ENCODE measurements at regions not wholly inside any gene's neighbourhood (a gene's known extent, or its start where the extent isn't known, plus 50 kb on each side); places are given as distances from the start of the nearest gene placed in this dataset.

DNA sequence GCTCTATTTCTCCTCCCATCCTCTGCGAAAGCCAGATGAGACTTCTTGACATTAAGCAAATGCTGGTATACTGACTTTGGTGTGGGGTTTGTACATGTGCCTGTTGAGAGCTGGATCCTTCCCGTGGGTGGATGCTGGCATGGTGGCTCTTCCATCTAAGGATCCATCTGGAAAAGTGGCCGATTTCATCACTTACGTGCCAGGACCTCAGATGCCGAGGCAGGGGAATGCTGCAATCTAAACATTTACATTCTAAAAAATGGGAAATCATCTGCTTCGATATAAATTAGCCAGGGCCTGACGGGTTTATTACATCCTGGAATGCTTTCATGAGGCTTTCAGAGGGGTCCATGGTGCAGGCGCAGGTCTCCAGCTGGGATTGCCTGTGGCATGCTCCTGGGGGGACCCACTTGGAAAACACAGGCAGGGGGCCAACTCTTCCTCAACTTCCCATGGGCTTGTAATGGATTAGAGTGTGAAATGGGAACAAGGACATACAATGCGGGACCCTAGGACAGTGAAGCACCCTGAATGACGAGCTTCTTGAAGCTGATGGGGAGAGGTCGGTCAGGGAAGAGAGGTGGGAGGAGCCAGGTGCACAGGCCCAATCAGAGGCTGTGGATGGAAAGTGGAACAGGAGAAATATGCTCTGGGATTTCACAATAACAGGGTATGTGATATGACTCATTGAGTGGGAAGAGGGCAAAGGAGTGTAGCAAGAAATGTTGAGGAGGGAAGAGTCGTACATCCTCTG is 105.5 kb upstream of the PITX1 start:
- DNase-seq (ENCODE audit: low read depth) = peak; percentile 94

DNA sequence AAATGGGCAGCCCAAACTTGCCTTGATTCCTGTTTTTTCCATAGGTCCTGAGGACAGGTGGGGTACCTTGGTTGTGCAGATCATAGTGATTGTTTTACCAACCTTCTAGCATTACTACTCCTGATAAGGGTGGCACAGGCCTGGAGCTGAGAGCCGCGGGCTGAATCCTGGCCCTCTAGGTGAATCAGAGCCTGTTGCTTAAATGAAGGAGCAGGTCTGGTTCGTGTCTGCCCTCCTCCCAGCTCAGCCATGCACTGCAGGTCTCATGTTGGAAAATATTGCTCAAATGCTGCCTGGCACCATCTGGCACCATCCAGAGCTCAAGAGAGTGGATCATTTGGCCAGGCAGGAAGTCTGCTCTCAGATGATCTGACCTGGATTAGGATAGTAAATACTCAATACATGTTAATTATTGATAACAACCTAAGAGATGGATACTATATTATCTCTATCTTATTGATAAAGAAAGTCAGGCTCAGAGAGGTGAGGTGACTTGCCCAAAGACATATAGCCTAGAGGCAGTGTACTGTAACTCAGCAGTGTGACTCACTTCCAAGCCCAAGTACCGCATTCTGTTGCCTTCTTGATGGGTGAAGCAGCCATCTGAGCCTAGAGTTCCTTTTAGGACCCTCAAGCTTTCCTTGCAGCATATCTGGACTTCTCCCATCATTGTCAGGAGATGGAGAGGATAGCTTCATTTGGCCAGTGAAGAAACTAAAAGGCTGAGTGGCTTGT is 104.3 kb upstream of the PITX1 start:
- DNase-seq (ENCODE audit: low read depth) = no peak

DNA sequence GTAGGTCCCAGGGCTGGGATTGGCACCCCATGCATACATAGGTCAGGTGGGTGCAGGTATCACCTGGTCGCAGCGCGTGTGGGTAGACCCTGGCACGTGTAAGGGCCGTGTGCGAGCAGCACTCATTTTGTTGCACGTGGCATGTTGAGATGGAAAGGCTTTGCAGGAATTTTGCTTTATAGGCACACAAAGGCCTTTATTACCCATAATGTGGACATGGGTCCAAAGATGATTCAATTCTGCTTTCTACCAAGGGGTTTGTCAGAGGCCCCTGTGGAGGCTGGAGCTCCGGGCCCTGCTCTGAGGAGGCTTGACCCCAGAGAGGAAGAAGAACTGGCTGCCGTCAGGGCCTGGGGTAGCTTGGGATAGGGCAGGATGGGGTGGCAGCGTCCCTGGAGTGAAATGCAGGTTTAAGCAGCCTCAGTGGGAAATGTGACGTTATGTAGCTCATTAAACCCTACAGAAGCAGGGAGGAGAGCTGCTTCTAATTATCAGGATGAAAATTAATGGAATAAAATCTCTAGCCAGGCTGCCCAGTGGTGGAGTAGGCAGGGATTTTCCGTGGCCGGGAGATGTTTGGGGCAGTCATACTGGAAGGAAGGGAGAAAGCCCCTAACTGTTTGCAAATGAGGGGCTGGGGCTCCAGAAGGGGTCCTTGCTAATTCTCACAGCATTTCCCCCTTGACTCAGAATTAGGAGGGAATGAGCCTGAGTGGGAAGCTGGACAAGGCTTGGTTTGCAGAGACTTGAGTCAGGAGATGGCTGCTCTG is 103.3 kb upstream of the PITX1 start:
- DNase-seq (ENCODE audit: low read depth) = no peak

DNA sequence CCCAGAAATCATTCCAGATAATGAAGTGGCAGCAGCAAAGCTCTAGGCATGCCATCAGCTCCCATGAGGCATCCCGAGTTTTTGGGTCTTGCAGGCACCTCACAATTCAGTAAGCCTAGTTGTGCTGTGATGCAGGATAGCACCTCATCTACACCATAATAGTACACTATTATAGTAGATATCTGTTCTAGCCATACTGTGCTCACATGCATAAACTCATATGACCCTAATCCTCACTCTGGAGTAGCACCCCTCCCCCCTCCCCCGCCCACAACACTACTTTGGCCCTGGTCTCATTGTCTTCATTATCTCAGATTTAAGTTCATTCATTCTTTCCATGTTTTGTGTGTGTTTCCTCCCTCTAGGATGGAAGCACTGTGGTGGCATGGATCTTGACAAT is 102.5 kb upstream of the PITX1 start:
- DNase-seq (ENCODE audit: low read depth) = no peak

DNA sequence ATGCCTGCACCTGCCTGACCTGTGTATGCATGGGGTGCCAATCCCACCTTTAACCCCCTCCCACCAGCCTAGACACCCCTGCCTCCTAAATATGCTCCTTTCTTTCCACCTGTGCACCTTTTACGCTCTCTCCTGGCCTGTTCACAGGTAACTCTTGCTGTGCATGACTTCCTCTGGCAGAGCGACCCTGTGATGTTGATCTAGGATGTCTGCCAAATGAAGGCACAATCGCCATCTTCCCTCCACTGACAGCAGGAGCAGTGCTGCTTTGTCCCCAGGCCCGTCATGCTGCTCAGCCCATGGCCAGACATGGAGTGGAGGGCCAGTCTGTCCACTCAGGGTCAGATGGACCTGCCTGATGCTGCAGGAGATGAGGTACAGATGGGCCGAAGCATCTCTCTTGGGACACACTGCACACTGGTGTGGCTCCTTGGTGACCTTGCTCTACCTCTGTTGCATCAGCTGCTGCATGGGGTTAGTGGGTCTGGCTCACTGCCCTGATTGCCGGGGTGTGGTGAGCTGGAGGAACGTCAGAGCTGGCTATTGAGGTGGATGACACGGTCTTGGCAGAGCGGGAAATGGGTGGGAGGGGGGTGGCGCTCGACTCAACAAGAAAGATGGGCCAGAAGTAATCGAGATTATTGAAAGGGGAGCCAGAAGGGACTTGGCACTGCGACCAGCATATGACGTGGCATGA is 101.7 kb upstream of the PITX1 start:
- DNase-seq (ENCODE audit: low read depth) = peak; percentile 64

DNA sequence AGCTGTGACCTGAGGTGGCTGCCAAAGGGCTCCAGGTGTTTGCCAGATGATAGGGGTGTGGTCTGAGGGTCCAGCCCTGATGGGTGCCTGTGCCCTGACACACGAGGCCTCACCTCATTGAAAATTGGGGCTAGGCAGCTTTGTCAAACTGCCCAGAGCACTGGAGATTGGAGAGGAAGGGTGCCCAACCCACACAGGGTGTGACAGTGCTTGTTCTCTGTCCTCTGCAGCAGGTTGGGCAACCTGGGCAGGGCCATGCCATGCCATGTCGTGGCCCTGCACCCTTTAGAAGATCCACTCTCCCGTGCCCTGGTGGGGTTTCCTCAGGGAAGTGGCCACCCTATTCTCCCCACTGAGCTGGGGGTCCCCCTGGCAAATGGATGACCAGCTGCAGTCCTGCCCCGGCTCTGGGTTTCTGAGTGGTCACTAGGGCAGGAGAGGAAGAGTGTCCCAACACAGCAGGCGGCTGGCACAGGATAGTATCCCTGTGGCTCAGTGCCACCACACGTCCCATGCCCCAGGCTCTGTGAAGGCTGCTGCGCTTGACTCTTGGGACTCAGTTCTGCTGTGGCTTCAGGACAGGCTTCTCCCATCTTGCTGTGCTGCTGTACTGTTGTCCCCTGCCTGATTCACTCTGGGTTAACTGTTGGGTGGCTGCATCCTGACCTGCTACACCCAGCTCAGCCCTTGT is 100.8 kb upstream of the PITX1 start:
- no peak for DNase-seq (ENCODE audit: low read depth)

DNA sequence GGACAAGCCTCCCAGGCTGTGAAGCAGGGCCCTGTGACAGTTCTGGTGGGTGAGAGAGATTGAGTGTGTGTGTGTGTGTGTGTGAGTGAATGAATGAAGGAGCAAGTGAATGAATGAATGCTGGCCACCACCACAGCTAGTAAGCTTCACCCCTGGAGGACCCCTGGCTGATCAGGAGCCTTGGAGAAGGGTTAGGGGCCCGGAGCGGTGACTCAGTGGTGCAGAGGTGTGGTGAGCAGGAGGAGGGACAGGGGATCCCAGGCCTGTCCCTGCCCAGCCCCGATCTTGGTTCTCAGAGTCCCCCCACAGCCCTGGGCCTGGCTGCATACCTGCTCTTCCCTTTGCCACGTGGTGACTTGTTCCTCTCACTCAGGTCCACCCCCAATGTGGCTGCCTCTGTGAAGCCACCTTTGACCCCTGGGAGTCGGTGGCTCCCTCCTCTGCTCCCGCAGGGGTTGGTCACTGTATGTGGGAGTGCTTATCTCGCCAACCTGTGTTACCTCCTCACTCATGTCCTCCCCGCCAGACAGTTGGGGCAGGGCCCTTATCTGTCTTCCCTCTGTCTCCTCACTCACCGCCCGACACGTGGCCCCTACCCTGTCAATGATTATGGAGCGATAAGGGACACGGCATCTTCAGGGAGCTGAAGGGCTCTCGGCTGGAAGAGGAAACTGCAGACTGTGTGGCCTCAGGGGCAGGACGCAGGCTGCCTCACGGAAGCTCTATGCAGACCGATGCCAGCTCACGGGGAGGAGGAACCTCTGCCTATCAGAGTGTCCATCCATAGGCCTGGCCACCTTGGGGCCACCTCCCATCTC is 99.9 kb upstream of the PITX1 start:
- DNase-seq (ENCODE audit: low read depth) = no peak

DNA sequence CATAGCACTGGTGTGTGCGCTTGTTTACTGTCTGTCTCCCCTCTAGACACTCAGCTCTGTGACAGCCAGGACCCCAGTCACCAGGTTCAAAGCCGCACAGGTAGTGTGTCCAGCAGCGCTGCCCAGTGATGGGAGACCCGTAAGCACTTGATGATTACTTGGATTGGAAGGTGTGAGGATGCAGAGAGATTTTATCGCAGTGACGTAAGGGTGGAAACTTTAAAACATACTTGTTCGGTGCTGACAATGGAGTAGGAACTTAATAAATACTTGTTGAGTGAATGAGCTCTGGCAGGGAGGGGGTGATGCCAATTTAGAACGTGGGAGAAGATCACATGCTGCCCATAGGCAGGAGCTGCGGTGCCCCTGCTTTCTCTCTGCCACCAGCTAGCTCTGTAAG is 99.2 kb upstream of the PITX1 start:
- DNase-seq (ENCODE audit: low read depth) = no peak

DNA sequence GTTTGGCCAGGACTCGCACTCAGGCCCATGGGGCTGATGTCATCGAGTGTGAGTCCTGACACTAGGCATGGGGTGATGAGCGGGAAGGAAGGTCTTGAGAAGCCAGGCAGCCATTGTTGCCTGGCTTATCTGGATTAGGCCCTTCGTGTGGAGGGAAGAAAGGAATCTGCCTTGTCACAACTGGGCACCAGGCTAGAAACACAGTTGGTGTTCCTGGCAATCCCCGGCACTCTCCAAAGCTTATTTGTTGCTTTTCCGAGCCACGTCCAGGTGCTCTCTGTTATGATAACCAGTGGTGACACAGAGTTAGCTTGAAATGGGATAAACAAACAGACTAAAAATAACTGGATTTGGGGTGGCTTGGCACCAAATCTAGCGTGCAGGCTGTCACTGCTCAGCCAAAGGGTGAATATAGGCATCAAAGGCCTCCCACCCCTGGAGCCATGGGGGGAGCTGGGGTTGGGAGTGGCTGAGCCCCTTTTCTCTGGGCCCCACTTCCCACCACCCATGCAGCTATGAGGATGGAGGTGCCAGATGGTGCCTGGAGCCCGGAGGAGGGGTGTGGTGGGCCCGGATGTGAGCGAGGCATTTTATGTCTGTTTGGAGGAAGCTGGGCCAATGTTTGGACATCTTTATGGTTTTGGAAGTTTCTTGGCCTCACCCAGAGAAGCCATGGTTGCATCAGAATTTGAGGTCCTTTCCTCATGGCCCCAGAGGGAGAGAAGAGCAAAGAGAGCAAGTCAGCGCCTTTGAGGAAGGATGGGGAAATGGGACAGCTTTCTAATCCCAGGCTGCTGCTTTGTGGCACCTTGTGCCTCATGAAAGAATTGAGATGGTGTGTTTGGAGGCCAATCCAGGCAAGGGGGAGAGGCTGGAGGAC is 98.0 kb upstream of the PITX1 start:
- DNase-seq (ENCODE audit: low read depth) = no peak

DNA sequence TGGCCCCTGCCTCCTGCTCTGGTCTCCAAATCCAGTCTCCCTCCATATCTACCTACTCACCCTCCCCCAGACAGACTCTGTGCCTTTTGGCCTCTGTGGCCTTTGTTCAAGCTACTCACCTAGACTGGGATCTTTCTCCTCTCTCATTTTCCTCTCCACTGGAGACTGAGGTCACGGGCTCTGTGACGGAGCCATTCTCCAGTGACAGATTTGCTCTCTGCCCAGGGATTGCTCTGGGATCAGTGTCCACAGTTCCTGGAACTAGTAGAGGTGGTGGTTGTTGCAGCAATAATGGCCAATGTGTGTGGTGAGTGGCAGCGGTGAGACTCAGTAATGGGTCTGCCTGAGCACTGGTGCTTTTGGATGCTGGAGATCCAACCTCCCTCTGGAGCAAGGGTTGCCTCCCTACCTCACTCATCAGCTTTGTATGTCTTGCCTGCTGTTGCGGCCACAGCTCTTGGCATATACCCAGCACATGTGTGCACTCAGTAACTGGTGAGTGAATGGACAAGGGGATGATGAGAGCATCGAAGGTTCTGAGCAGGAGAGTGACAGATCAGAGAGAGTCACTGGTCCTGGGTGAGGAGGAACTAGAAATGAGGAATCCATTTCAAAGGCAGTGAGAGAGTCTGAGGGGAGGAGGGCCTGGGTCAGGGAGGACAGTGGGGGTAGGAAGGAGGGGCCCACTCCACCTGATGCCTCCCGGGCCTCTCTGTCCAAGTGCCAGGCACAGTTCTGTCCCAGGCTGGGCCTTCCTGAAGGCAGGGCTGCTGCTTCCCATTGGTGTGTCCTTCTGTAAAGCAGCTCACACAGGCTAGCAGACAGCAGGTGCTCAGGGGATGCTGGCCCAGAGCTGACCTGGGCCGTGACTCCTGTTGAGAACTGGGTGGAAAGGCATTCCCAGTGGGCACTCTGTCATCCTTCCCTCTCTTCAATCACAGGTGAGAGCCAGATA is 96.5 kb upstream of the PITX1 start:
- no peak for DNase-seq (ENCODE audit: low read depth)

DNA sequence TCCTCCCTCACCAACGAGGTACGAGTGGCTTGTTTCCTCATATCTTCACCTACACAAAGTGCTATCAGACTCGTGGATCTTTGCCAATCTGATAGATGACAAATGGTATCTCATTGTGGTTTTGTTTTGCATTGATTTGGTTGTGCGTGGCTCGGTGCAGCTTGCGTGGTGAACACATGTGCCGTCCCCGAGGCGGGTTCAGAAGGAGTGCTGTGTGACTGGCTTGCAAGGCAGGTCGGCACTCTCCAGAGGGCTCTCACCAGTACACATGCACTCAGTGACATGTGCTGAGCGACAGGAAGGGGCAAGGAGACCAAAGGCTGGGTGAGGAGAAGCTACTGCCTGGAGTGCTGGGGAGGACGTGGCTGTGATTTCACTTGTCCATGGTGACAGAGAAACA is 95.3 kb upstream of the PITX1 start:
- DNase-seq (ENCODE audit: low read depth) = peak; percentile 12

DNA sequence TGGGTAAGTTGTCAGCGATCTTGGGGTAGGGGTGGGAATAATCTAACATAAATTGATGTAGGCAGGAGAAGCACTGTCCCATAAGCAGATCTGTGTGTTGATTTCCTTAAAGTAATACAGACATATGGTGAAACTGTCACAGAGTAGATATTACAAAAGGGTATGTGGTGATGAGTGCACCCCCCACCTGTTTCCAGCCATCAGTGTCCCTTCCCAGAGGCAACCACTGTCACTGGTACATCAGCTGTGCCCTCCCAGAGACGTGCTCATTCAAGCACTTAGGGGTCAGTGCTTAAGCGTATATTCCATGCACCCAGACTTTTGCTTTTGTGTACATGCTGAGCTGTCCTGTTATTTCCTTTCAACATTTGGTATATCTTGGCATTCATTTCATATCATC is 94.3 kb upstream of the PITX1 start:
- DNase-seq (ENCODE audit: low read depth) = no peak

DNA sequence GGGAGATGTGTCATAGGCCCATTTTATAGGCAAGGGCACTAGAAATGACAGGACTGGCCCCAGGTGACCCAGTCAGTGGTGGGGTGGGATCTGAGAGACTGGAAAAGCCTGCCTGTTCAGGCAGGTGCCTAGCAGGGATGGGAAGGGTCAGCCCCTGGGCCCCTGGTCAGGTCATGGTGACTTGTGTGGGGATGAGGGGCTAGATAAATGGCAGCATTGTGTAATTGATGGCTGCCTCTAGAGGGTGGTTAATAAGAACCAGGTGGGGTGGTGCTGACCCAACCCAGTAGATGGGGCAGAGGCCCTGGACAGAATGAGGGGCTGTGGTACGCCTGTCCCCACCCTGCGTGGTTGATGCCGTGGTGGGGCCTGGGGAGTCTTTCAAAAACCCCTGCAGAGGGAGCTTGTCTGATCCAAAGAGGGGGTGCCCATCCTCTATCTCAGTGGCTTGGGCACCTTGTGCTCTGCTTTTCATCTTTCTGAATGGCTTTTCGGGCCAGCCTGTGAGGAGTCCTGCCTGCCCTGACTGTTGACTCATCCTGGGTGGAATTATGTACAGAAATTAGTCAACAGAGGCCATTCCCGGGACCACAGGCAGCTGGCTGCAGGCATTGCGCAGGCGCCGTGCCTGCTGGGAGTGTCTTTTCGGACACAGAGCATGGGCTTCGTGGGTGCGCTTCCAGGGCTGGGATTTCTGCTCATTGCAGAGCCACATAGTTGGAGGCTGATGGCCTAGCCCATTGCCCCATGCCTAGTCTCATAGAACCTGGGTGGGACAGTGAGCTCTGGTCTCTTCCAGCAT is 93.6 kb upstream of the PITX1 start:
- peak; percentile 73 for DNase-seq (ENCODE audit: low read depth)

DNA sequence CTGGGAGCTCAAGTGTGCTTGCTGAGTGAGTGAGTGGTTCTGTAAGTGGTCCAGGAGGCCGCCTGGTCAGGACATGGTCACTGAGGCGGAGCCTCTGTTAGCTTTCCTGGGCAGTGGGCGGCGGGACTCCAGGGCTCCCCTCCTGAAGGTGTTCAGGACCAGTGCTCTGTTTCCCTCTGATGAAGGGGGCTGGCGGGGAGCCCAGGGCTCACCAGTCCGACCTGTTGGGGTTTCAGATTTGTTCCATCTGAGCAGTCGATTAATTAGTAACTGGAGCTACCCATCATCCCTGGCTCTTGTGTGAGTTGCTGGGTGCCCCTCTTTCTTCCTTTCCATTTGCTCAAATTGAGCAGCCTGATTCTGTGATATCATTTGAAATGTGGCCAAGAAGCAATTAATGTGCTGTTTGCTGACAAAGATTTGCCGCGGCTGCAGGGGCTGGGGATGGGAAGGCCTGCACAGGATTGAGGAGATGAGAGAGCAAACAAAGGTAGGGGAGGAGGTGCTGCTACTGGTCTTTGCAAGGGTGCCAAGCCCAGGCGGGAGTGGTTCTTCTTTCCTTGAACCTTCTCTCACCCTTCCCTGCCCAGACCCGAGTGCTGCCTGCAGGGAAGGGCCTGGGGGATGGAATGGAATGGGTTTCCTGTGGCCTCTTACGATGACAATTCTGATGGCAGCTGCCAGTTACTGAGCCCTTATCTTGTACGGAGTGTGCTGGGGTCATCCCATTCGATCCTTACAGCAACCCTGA is 92.8 kb upstream of the PITX1 start:
- no peak for DNase-seq (ENCODE audit: low read depth)

DNA sequence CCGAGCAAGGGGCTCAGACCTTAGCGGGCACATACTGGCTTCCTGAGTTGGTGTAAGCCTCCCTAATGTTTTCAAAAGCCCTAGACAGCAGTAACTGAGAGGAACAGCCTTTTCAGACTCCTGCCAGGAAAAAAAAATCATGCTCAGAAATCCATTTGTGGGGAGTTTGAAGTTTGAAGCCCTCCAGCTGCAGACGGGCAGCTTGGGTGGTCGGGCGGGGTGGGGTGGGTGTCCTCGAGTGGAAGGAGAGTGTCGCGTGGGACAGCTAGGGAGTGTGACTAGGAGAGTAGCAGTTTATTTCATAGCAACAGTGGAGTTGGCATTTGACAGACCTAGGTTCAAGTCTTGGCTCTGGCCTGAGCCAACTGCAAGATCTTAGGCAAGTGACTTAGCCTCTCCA is 90.7 kb upstream of the PITX1 start:
- no peak for DNase-seq (ENCODE audit: low read depth)

DNA sequence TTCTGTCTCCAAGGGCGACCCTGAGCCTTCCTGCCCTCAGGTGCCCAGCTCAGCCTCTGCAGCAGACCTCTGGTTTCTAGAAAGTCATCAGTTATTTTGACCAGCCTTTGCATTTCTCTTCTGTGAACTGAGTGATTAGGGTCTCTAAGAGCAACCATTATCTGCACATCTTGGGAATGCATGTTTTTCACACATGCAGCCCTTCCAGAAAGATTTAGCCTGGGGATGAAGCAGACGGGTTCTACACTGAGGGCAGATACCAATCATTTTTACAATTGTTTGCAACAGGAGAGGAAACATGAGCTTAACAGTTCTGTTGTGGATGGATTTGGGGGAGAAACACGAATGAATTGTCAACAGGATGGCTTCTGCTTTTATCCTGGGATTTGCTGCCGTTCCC is 90.1 kb upstream of the PITX1 start:
- DNase-seq (ENCODE audit: low read depth) = no peak

DNA sequence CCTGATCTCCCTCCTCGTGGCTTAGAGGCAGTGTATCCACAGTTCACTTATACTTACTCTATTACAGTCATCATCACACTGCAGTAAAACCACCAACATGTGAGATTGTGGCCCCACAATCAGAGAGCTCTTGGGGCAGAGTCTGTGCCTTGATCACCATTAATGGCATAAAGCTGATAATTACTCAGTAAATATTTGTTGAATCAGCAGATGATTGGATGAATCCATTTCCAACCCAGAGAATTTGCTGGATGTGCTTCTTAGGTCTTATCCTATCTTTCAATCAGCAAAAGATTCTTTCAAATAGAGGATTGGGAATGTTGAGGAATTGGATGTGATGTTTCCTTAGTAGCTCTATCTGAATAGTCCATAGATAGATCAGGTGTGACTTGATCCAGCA is 88.8 kb upstream of the PITX1 start:
- no peak for DNase-seq (ENCODE audit: low read depth)
